GM12878 (cell line): ENCODE measurements at regions not wholly inside any gene's neighbourhood (a gene's known extent, or its start where the extent isn't known, plus 50 kb on each side); places are given as distances from the start of the nearest gene placed in this dataset.

Source experiments
- FOXM1 ChIP-seq: IDR thresholded peaks from 2 replicates; pipeline ENCODE4 v1.6.1; 2012; ENCODE audit warnings: low read depth, mild to moderate bottlenecking, inconsistent platforms, low read length, moderate library complexity
- JUNB ChIP-seq: IDR thresholded peaks from 2 replicates; pipeline ENCODE4 v1.6.1; 2016; ENCODE audit warnings: antibody characterized with exemption, mild to moderate bottlenecking
- POLR2A ChIP-seq: IDR thresholded peaks from 2 replicates; pipeline ENCODE4 v1.6.1; 2011; ENCODE audit warnings: low read depth, mild to moderate bottlenecking, low read length
- POLR2AphosphoS5 ChIP-seq: IDR thresholded peaks from 2 replicates; pipeline ENCODE4 v1.6.1; 2011; ENCODE audit warnings: mild to moderate bottlenecking, low read length, inconsistent platforms
- RFX5 ChIP-seq: IDR thresholded peaks from 2 replicates; pipeline ENCODE4 v1.6.1; 2011; ENCODE audit warnings: low read depth, low read length, improper control_type of control experiment
- SREBF1 ChIP-seq: IDR thresholded peaks from 2 replicates; pipeline ENCODE4 v1.6.1; 2012; ENCODE audit warnings: mild to moderate bottlenecking, low read length
- TF ChIP-seq, protein P1 (sequence below): IDR thresholded peaks from 2 replicates; pipeline ENCODE4 v1.6.1; 2012; ENCODE audit warnings: low read length, inconsistent platforms
- TF ChIP-seq, protein P2 (sequence below): fragments of 450-650 bp; IDR thresholded peaks from 2 replicates; pipeline ENCODE4 v1.6.1; 2017; ENCODE audit warnings: mild to moderate bottlenecking
- TF ChIP-seq, protein P3 (sequence below): fragments of 450-650 bp; IDR thresholded peaks from 2 replicates; pipeline ENCODE4 v1.6.1; 2016; ENCODE audit warnings: mild to moderate bottlenecking, moderate library complexity, borderline replicate concordance

DNA sequence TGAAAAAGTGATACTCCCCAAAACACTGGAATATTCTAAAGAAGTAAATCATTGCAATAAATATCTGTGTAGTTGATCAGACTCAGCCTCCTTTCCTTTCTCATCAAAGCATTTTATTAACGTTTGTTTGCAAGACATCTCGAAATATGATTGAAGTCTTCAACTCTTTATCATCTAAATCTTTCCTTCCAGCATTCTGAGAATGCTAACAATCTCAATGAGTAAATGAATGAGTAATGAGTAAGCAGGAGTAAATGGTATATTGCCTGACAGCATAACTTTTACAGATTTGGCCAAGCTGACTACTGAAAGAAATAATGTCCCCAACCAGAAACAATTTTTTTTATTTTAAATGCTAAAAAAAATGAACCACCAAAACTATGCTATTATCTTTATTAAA is 157.1 kb downstream of the SLCO4C1 start:
- no peak for TF ChIP-seq POLR2AphosphoS5
- no peak for TF ChIP-seq RFX5
- TF ChIP-seq SREBF1, result no peak
- TF ChIP-seq JUNB, result no peak
- TF ChIP-seq, protein P1, sequence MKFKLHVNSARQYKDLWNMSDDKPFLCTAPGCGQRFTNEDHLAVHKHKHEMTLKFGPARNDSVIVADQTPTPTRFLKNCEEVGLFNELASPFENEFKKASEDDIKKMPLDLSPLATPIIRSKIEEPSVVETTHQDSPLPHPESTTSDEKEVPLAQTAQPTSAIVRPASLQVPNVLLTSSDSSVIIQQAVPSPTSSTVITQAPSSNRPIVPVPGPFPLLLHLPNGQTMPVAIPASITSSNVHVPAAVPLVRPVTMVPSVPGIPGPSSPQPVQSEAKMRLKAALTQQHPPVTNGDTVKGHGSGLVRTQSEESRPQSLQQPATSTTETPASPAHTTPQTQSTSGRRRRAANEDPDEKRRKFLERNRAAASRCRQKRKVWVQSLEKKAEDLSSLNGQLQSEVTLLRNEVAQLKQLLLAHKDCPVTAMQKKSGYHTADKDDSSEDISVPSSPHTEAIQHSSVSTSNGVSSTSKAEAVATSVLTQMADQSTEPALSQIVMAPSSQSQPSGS, result no peak
- TF ChIP-seq, protein P2, sequence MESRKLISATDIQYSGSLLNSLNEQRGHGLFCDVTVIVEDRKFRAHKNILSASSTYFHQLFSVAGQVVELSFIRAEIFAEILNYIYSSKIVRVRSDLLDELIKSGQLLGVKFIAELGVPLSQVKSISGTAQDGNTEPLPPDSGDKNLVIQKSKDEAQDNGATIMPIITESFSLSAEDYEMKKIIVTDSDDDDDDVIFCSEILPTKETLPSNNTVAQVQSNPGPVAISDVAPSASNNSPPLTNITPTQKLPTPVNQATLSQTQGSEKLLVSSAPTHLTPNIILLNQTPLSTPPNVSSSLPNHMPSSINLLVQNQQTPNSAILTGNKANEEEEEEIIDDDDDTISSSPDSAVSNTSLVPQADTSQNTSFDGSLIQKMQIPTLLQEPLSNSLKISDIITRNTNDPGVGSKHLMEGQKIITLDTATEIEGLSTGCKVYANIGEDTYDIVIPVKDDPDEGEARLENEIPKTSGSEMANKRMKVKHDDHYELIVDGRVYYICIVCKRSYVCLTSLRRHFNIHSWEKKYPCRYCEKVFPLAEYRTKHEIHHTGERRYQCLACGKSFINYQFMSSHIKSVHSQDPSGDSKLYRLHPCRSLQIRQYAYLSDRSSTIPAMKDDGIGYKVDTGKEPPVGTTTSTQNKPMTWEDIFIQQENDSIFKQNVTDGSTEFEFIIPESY, result no peak
- TF ChIP-seq FOXM1, result no peak
- TF ChIP-seq POLR2A, result no peak
- TF ChIP-seq, protein P3, sequence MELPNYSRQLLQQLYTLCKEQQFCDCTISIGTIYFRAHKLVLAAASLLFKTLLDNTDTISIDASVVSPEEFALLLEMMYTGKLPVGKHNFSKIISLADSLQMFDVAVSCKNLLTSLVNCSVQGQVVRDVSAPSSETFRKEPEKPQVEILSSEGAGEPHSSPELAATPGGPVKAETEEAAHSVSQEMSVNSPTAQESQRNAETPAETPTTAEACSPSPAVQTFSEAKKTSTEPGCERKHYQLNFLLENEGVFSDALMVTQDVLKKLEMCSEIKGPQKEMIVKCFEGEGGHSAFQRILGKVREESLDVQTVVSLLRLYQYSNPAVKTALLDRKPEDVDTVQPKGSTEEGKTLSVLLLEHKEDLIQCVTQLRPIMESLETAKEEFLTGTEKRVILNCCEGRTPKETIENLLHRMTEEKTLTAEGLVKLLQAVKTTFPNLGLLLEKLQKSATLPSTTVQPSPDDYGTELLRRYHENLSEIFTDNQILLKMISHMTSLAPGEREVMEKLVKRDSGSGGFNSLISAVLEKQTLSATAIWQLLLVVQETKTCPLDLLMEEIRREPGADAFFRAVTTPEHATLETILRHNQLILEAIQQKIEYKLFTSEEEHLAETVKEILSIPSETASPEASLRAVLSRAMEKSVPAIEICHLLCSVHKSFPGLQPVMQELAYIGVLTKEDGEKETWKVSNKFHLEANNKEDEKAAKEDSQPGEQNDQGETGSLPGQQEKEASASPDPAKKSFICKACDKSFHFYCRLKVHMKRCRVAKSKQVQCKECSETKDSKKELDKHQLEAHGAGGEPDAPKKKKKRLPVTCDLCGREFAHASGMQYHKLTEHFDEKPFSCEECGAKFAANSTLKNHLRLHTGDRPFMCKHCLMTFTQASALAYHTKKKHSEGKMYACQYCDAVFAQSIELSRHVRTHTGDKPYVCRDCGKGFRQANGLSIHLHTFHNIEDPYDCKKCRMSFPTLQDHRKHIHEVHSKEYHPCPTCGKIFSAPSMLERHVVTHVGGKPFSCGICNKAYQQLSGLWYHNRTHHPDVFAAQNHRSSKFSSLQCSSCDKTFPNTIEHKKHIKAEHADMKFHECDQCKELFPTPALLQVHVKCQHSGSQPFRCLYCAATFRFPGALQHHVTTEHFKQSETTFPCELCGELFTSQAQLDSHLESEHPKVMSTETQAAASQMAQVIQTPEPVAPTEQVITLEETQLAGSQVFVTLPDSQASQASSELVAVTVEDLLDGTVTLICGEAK, result no peak
